ENCODE measurements at regions not wholly inside any gene's neighbourhood (a gene's known extent, or its start where the extent isn't known, plus 50 kb on each side); places are given as distances from the start of the nearest gene placed in this dataset.

DNA sequence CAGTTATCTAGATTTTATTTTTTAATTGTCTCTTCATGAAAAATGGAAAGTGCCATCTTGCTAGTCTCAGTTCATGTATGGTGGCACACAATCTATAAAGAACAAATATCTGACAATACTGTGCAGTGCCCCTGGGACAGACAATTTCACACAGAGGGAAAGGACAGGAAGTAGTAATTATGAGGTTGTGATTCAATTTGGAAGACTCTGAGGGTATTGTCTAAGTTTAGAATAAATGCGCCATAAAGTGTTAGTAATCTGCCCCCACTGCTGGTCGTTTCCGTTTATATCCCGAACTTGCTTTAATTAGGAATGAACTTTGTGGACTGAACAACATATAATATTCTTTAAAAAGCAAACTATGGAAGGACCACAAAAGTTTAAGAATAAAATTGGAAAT, 196.4 kb upstream of the SLC24A5 start:
- no peak for DNase-seq (ENCODE audit: low spot score)
- TF ChIP-seq SP1 (IDR thresholded peaks at IDR 0.05) (no peak), EGR1 (IDR thresholded peaks at IDR 0.05; ENCODE audit: low read depth in 2 of 2) (no peak)
- TF ChIP-seq, protein P1, sequence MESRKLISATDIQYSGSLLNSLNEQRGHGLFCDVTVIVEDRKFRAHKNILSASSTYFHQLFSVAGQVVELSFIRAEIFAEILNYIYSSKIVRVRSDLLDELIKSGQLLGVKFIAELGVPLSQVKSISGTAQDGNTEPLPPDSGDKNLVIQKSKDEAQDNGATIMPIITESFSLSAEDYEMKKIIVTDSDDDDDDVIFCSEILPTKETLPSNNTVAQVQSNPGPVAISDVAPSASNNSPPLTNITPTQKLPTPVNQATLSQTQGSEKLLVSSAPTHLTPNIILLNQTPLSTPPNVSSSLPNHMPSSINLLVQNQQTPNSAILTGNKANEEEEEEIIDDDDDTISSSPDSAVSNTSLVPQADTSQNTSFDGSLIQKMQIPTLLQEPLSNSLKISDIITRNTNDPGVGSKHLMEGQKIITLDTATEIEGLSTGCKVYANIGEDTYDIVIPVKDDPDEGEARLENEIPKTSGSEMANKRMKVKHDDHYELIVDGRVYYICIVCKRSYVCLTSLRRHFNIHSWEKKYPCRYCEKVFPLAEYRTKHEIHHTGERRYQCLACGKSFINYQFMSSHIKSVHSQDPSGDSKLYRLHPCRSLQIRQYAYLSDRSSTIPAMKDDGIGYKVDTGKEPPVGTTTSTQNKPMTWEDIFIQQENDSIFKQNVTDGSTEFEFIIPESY (IDR thresholded peaks at IDR 0.05) = no peak
- H3K9ac ChIP-seq (ENCODE audit: low read depth in 1 of 2, low read length in 2 of 2) = no peak overlapping the region
- H3K4me3 ChIP-seq (ENCODE audit: low read depth in 1 of 3, low read length in 3 of 3) = no peak overlapping the region
- WGBS = 83% methylated on average over 4 of the region's 4 CpGs
- no peaks in the 10 kb centered on the region for H3K9me3 ChIP-seq (ENCODE audit: control insufficient read depth in 4 of 4, low read length in 3 of 4)
- no peaks in the 10 kb centered on the region for H3K4me1 ChIP-seq (ENCODE audit: control insufficient read depth in 4 of 4, insufficient read depth in 4 of 4, low read length in 3 of 4)
- H3K27ac ChIP-seq (ENCODE audit: low read depth in 1 of 2, low read length in 2 of 2) = no peak overlapping the region
- H3K27me3 ChIP-seq (ENCODE audit: control insufficient read depth in 4 of 4, insufficient read depth in 4 of 4, low read length in 3 of 4) = peaks cover 0 to 3% (median 0%) of the 10 kb centered on the region in 4 donors
- H3K36me3 ChIP-seq (ENCODE audit: control insufficient read depth in 4 of 4, insufficient read depth in 3 of 4, low read depth in 1 of 4, low read length in 3 of 4) = no peaks in the 10 kb centered on the region

DNA sequence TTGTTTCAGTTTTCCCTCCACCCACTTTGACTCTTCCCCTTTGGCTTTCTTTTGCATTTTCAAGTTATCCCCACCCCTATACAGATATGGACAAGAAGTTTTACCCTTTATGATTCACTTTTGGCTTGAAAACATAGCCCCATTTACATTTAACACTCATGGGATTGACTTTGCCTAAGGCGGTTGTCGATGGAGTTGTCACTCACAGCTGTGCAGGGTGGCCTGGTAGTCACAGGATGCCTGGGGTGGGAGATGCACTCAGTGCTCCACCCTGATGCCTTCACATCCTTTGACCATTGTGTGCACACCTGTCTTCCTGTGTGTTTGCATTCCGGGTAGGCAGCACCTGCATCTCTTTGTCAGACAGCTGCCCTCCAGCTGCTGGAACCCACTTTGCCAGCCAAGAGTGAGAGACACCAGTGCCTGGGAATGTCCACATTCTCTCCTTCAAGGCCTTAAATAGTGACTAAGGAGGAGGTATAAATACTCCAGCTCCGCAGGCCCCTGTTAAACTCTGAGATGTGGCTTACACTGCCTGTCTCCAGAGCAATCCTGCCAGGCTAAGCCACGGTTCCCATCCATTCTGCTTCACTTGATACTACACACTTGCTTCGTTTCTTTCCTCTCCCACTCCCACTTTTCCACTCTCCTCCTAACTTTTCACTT, 191.5 kb upstream of the SLC24A5 start:
- TF ChIP-seq, protein P2, sequence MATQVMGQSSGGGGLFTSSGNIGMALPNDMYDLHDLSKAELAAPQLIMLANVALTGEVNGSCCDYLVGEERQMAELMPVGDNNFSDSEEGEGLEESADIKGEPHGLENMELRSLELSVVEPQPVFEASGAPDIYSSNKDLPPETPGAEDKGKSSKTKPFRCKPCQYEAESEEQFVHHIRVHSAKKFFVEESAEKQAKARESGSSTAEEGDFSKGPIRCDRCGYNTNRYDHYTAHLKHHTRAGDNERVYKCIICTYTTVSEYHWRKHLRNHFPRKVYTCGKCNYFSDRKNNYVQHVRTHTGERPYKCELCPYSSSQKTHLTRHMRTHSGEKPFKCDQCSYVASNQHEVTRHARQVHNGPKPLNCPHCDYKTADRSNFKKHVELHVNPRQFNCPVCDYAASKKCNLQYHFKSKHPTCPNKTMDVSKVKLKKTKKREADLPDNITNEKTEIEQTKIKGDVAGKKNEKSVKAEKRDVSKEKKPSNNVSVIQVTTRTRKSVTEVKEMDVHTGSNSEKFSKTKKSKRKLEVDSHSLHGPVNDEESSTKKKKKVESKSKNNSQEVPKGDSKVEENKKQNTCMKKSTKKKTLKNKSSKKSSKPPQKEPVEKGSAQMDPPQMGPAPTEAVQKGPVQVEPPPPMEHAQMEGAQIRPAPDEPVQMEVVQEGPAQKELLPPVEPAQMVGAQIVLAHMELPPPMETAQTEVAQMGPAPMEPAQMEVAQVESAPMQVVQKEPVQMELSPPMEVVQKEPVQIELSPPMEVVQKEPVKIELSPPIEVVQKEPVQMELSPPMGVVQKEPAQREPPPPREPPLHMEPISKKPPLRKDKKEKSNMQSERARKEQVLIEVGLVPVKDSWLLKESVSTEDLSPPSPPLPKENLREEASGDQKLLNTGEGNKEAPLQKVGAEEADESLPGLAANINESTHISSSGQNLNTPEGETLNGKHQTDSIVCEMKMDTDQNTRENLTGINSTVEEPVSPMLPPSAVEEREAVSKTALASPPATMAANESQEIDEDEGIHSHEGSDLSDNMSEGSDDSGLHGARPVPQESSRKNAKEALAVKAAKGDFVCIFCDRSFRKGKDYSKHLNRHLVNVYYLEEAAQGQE (IDR thresholded peaks at IDR 0.05) = no peak
- H3K9ac ChIP-seq (ENCODE audit: low read depth in 1 of 2, low read length in 2 of 2) = no peak overlapping the region
- no peaks in the 10 kb centered on the region for H3K9me3 ChIP-seq (ENCODE audit: control insufficient read depth in 4 of 4, low read length in 3 of 4)
- H3K27me3 ChIP-seq (ENCODE audit: control insufficient read depth in 4 of 4, insufficient read depth in 4 of 4, low read length in 3 of 4) = no peaks in the 10 kb centered on the region
- no peaks in the 10 kb centered on the region for H3K4me1 ChIP-seq (ENCODE audit: control insufficient read depth in 4 of 4, insufficient read depth in 4 of 4, low read length in 3 of 4)
- 73% methylated on average over 6 of the region's 6 CpGs for WGBS
- H3K36me3 ChIP-seq (ENCODE audit: control insufficient read depth in 4 of 4, insufficient read depth in 3 of 4, low read depth in 1 of 4, low read length in 3 of 4) = no peaks in the 10 kb centered on the region
- H3K27ac ChIP-seq (ENCODE audit: low read depth in 1 of 2, low read length in 2 of 2) = no peak overlapping the region
- DNase-seq (ENCODE audit: low spot score) = no peak
- no peak overlapping the region for H3K4me3 ChIP-seq (ENCODE audit: low read depth in 1 of 3, low read length in 3 of 3)

DNA sequence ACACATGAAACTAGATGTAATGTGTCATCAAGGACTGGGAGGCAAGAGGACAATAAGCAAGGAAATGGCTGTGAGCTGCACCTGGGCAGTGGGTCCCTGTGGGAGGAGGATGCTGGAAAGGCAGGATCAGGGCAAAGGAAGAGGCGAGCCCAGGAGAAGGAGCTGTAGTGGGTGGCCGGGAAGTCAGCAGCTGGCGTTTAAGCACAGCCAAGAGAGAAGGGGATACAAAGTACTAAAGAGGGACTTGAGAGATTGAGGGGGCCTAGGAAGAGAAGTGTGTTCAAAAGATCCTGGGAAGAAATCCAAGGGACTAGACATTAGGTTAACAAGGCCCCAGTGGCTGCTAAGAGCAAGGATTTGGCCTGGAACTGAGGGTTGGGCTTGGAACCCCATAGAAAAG, 188.5 kb upstream of the SLC24A5 start:
- H3K27ac ChIP-seq (ENCODE audit: low read depth in 1 of 2, low read length in 2 of 2) = no peak overlapping the region
- no peaks in the 10 kb centered on the region for H3K9me3 ChIP-seq (ENCODE audit: control insufficient read depth in 4 of 4, low read length in 3 of 4)
- WGBS = 93% methylated on average over 3 of the region's 3 CpGs
- no peak for DNase-seq (ENCODE audit: low spot score)
- no peak overlapping the region for H3K4me3 ChIP-seq (ENCODE audit: low read depth in 1 of 3, low read length in 3 of 3)
- H3K9ac ChIP-seq (ENCODE audit: low read depth in 1 of 2, low read length in 2 of 2) = no peak overlapping the region
- peaks cover 0 to 6% (median 2%) of the 10 kb centered on the region in 4 donors for H3K27me3 ChIP-seq (ENCODE audit: control insufficient read depth in 4 of 4, insufficient read depth in 4 of 4, low read length in 3 of 4)
- no peaks in the 10 kb centered on the region for H3K4me1 ChIP-seq (ENCODE audit: control insufficient read depth in 4 of 4, insufficient read depth in 4 of 4, low read length in 3 of 4)
- no peak for TF ChIP-seq NR2F2 (IDR thresholded peaks at IDR 0.05)
- H3K36me3 ChIP-seq (ENCODE audit: control insufficient read depth in 4 of 4, insufficient read depth in 3 of 4, low read depth in 1 of 4, low read length in 3 of 4) = no peaks in the 10 kb centered on the region

All from liver (tissue), 7 donors.